Heart left ventricle (tissue), 16 donors: ENCODE measurements at regions not wholly inside any gene's neighbourhood (a gene's known extent, or its start where the extent isn't known, plus 50 kb on each side); places are given as distances from the start of the nearest gene placed in this dataset.
"Not testable (repeated sequence)": the region's sequence is repeated elsewhere in the genome, so short reads cannot be mapped to it uniquely, and the experiment has no call there.

Experiments used
- ATAC-seq, 4 donors: fragments of 200-7000 bp; cut with Tn5 transposase; one replicate each; pipeline ENCODE4 v1.9.1; 2020 to 2022; ENCODE audit warnings: moderate library complexity in 4 of 4, mild to moderate bottlenecking in 3 of 4, moderate number of reproducible peaks in 1 of 4
- DNase-seq, 5 donors: peaks; one replicate each; pipeline ENCODE4 v3.0.0-alpha.2; 2020
- H3K27ac ChIP-seq, 12 donors: fragments of 200-600 bp; sonication (generic) in 4 of 12; one replicate each; pipeline versions ENCODE4 v1.5.0 to v1.8.0; 2016 to 2022; ENCODE audit warnings: mild to moderate bottlenecking in 2 of 12
- H3K27me3 ChIP-seq, 9 donors: fragments of 200-600 bp; sonication (generic) in 2 of 9; one replicate each; pipeline versions ENCODE4 v1.5.1 to v1.8.0; 2016 to 2022; ENCODE audit warnings: mild to moderate bottlenecking in 3 of 9
- H3K36me3 ChIP-seq, 9 donors: fragments of 200-600 bp; sonication (generic) in 2 of 9; one replicate each; pipeline versions ENCODE4 v1.5.0 to v1.8.0; 2018 to 2022; ENCODE audit warnings: mild to moderate bottlenecking in 2 of 9
- H3K4me1 ChIP-seq, 12 donors: fragments of 200-600 bp; sonication (generic) in 4 of 12; one replicate each; pipeline versions ENCODE4 v1.5.0 to v1.8.0; 2016 to 2022; ENCODE audit warnings: mild to moderate bottlenecking in 3 of 12
- H3K4me3 ChIP-seq, 12 donors: fragments of 200-600 bp; sonication (generic) in 4 of 12; one replicate each; pipeline versions ENCODE4 v1.5.0 to v1.8.0; 2017 to 2022; ENCODE audit warnings: mild to moderate bottlenecking in 9 of 12, moderate library complexity in 4 of 12
- H3K9me3 ChIP-seq, 12 donors: fragments of 200-600 bp; sonication (generic) in 4 of 12; one replicate each; pipeline versions ENCODE4 v1.5.0 to v1.8.0; 2016 to 2022; ENCODE audit warnings: mild to moderate bottlenecking in 1 of 12
- POLR2A ChIP-seq, 2 donors: fragments of 450-650 bp; IDR thresholded peaks; one replicate each; pipeline ENCODE4 v1.6.1; 2017; ENCODE audit warnings: antibody characterized with exemption in 2 of 2, mild to moderate bottlenecking in 2 of 2, moderate library complexity in 2 of 2
- WGBS, 4 donors: extraction: QIAGEN DNeasy Blood & Tissue Kit in 2 of 4; methylation state at CpG; one replicate each; pipeline versions ENCODE4 v1.1.5 to v1.1.7; 2013 to 2018; 5-methylcytosine and 5-hydroxymethylcytosine counted together
- intact Hi-C, 10 donors: fragments of 100-400 bp; cut with DNase I; formaldehyde crosslinking; loops; one replicate each; pipeline versions ENCODE4 v1.11.1 to v1.14.2; 2022
- TF ChIP-seq, protein P1 (sequence below), 12 donors: fragments of 200-600 bp; sonication (generic) in 4 of 12; IDR thresholded peaks; one replicate each; pipeline versions ENCODE4 v1.5.0 to v1.8.0; 2018 to 2022; ENCODE audit warnings: antibody characterized with exemption in 12 of 12, mild to moderate bottlenecking in 5 of 12
- donor health status: ischemic (EF 13 %, LVEDD 7.1; RV severe dilation, severe dysfunction).
- donor health status: healthy with polysubstance abuse.
- donor health status: DM: no; HTN: yes; CAD: no.
- donor health status: DM: no; HTN: no; CAD: no.
- donor health status: ischemic (EF 25% LVEDD 6.9; RV normal size, moderate dysfunction).
- donor health status: ischemic (EF 25% LVEDD 5.7; RV mildly dilated, moderate dysfunction).
- donor health status: healthy.
- donor health status: DM: yes; HTN: yes; CAD: no.
- donor health status: ischemic (EF 35%, LVEDD 5.7; RV mildly dilated, moderate dysfunction).
- donor health status: nonischemic (EF 11% LVEDD 7.7; RV severe dilation, severe dysfunction).
- donor health status: DM: yes; HTN: yes; CAD: no.
- donor health status: PGD.
- donor health status: ischemic (EF 29% LVEDD 5.4; RV normal size, mild dysfunction).
- donor health status: nonischemic (EF 23%, LVEDD 6.1; RV moderate dilation, normal function).

GRCh38 chr20:30285677-30286076, 971.8 kb upstream of the DEFB115 start:
- intact Hi-C loops = no loop called here
- Histone ChIP-seq H3K27ac (no peak overlapping the region), H3K9me3 (no peaks in the 10 kb centered on the region), H3K36me3 (no peaks in the 10 kb centered on the region), H3K4me1 (peaks cover 0 to 18% (median 0%) of the 10 kb centered on the region in 12 donors), H3K4me3 (no peak overlapping the region), H3K27me3 (no peaks in the 10 kb centered on the region)
- TF ChIP-seq, protein P1, sequence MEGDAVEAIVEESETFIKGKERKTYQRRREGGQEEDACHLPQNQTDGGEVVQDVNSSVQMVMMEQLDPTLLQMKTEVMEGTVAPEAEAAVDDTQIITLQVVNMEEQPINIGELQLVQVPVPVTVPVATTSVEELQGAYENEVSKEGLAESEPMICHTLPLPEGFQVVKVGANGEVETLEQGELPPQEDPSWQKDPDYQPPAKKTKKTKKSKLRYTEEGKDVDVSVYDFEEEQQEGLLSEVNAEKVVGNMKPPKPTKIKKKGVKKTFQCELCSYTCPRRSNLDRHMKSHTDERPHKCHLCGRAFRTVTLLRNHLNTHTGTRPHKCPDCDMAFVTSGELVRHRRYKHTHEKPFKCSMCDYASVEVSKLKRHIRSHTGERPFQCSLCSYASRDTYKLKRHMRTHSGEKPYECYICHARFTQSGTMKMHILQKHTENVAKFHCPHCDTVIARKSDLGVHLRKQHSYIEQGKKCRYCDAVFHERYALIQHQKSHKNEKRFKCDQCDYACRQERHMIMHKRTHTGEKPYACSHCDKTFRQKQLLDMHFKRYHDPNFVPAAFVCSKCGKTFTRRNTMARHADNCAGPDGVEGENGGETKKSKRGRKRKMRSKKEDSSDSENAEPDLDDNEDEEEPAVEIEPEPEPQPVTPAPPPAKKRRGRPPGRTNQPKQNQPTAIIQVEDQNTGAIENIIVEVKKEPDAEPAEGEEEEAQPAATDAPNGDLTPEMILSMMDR (IDR thresholded peaks at IDR 0.05) = no peak
- TF ChIP-seq POLR2A (IDR thresholded peaks at IDR 0.05) = no peak
- DNase-seq = no peak
- no peak for ATAC-seq
- 68 to 88% (median 81%) methylated on average over 17 of the region's 17 CpGs for WGBS, 4 donors

DNA sequence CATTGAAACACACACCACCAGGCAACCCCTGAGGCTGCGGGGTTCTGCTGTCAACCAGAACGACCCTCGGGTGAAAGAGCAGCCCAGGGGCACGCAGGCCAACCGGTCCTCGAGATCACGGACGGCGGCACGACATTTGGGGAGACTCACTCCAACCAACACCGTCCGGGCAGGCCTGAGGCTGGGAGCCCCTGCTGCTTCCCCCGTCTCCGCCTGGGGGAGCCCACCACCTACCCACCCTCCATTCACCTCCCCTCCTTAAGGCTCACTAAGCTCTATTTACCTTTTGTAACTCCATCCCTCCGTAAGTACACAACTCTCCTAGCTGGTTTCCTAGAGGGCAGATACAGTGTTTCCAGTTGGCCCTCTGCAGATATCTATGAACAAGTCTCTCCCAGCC, 971.3 kb upstream of the DEFB115 start:
- Histone ChIP-seq H3K36me3 (no peaks in the 10 kb centered on the region), H3K27me3 (no peaks in the 10 kb centered on the region), H3K4me3 (no peak overlapping the region), H3K9me3 (no peaks in the 10 kb centered on the region), H3K4me1 (peaks cover 0 to 18% (median 0%) of the 10 kb centered on the region in 12 donors), H3K27ac (no peak overlapping the region)
- intact Hi-C loops = no loop called here
- ATAC-seq (no peak), DNase-seq (no peak)
- WGBS, 4 donors = 45 to 79% (median 65%) methylated on average over 15 of the region's 15 CpGs
- TF ChIP-seq, protein P1 (IDR thresholded peaks at IDR 0.05) = no peak
- TF ChIP-seq POLR2A (IDR thresholded peaks at IDR 0.05) = no peak

GRCh38 chr20:30287459-30287858, 970.0 kb upstream of the DEFB115 start:
- DNase-seq, H3K27ac ChIP-seq, intact Hi-C loops, H3K27me3 ChIP-seq, H3K9me3 ChIP-seq, H3K4me3 ChIP-seq, ATAC-seq, H3K36me3 ChIP-seq: not testable (repeated sequence)
- WGBS, 4 donors = 78 to 90% (median 84%) methylated on average over 22 of the region's 22 CpGs
- H3K4me1 ChIP-seq = peaks cover 0 to 18% (median 0%) of the 10 kb centered on the region in 12 donors

- DNase-seq = no peak
- WGBS, 4 donors = 59 to 86% (median 69%) methylated on average over 10 of the region's 10 CpGs
- Histone ChIP-seq H3K27me3 (no peaks in the 10 kb centered on the region), H3K4me1 (peaks cover 0 to 16% (median 0%) of the 10 kb centered on the region in 12 donors), H3K36me3 (no peaks in the 10 kb centered on the region), H3K4me3 (no peak overlapping the region), H3K9me3 (no peaks in the 10 kb centered on the region), H3K27ac (no peak overlapping the region)
- no peak for TF ChIP-seq POLR2A (IDR thresholded peaks at IDR 0.05)
- TF ChIP-seq, protein P1 (IDR thresholded peaks at IDR 0.05) = no peak
- no peak for ATAC-seq
- intact Hi-C loops = no loop called here
Measured at GRCh38 chr20:30288346-30288745, 969.1 kb upstream of the DEFB115 start.

- DNase-seq, H3K9me3 ChIP-seq, H3K27me3 ChIP-seq, ATAC-seq, intact Hi-C loops, H3K36me3 ChIP-seq: not testable (repeated sequence)
- H3K27ac ChIP-seq = peak overlapping the region in 3 of 12 donors; percentile 29 to 67 (median 37)
- peak overlapping the region in 6 of 12 donors; percentile 21 to 54 (median 46) for H3K4me3 ChIP-seq
- H3K4me1 ChIP-seq = peaks cover 0 to 10% (median 0%) of the 10 kb centered on the region in 12 donors
- WGBS, 4 donors = 22 to 69% (median 51%) methylated on average over 11 of the region's 11 CpGs
Measured at GRCh38 chr20:30289049-30289448, 968.4 kb upstream of the DEFB115 start.

GRCh38 chr20:30289711-30290141, 967.7 kb upstream of the DEFB115 start:
- peak overlapping the region in 9 of 12 donors; percentile 2 to 54 (median 37) for H3K4me3 ChIP-seq
- H3K27ac ChIP-seq = peak overlapping the region in 7 of 12 donors; percentile 25 to 67 (median 38)
- H3K27me3 ChIP-seq, H3K4me1 ChIP-seq, ATAC-seq, H3K9me3 ChIP-seq, intact Hi-C loops, DNase-seq, H3K36me3 ChIP-seq: not testable (repeated sequence)
- 6 to 75% (median 30%) methylated on average over 27 of the region's 27 CpGs for WGBS, 4 donors
